HepG2 (cell line): ENCODE measurements at regions not wholly inside any gene's neighbourhood (a gene's known extent, or its start where the extent isn't known, plus 50 kb on each side); places are given as distances from the start of the nearest gene placed in this dataset.
A peak's percentile ranks its signal among the peaks of the same experiment; 100 is the strongest.

Experiments
- ATAC-seq: fragments of 200-7000 bp; cut with Tn5 transposase; 3 replicates; pipeline ENCODE4 v1.9.1; 2020; ENCODE audit warnings: mild to moderate bottlenecking, moderate library complexity
- BruUV-seq: library from RNA; stranded (reverse); fragments of 400-500 nt; replicated peaks from 2 replicates; lab custom pipeline; 2021; lab: Mats Ljungman, UMichigan
- CTCF ChIA-PET: fragments of 300-600 bp; formaldehyde crosslinking; extraction: SDS; loops from one replicate; lab custom pipeline; 2021; ENCODE audit warnings: low total read pairs, inconsistent platforms, low intra/inter-chr PET ratio; lab: Yijun Ruan, JAX
- POLR2A ChIA-PET: fragments of 350-600 bp; sonication (Branson Sonifier 250); formaldehyde crosslinking; loops from one replicate; lab custom pipeline; 2020; ENCODE audit warnings: antibody characterized with exemption, inconsistent platforms; lab: Yijun Ruan, JAX
- DNase-seq: peaks from one replicate; pipeline ENCODE4 v3.0.0-alpha.2; 2015; ENCODE audit warnings: low spot score
- FAIRE-seq: peaks from 3 replicates; lab custom pipeline; 2011; peaks lifted over from hg19 to GRCh38; lab: Jason Lieb, UNC
- H2AFZ ChIP-seq: one replicate; pipeline ENCODE4 v1.6.1; 2011; ENCODE audit warnings: low read length, inconsistent platforms
- H3K27ac ChIP-seq: fragments of 300-600 bp; 3 replicates; pipeline ENCODE4 v1.8.0; 2011; ENCODE audit warnings: mixed run types, mild to moderate bottlenecking, mixed read lengths, low read length, inconsistent platforms; ENCODE audit not compliant: insufficient read depth; ENCODE audit errors: extremely low read length
- H3K27me3 ChIP-seq, 2 experiments: fragments of 200-600 bp in 1 of 2; 2 replicates in 1 of 2; 3 replicates in 1 of 2; pipeline versions ENCODE4 v1.6.0 to v1.8.0; 2011; ENCODE audit warnings: low read length in 2 of 2, mild to moderate bottlenecking in 2 of 2, moderate library complexity in 2 of 2, inconsistent platforms in 1 of 2; ENCODE audit not compliant: insufficient read depth in 2 of 2, control insufficient read depth in 1 of 2
- H3K36me3 ChIP-seq, 2 experiments: fragments of 200-600 bp in 1 of 2; replicated peaks in 1 of 2; 2 replicates in 1 of 2; 3 replicates in 1 of 2; pipeline versions ENCODE4 v1.5.1 to v1.8.0; 2011; ENCODE audit warnings: low read length in 2 of 2, inconsistent platforms in 1 of 2; ENCODE audit not compliant: insufficient read depth in 2 of 2, control insufficient read depth in 1 of 2
- H3K4me1 ChIP-seq: 2 replicates; pipeline ENCODE4 v1.5.1; 2012; ENCODE audit warnings: low read length, inconsistent platforms; ENCODE audit not compliant: insufficient read depth
- H3K4me2 ChIP-seq: 2 replicates; pipeline ENCODE4 v1.6.0; 2011; ENCODE audit warnings: low read depth, low read length, inconsistent platforms
- H3K4me3 ChIP-seq, 3 experiments: fragments of 200-600 bp in 1 of 3; sonication (generic), shearing (Covaris generic) in 1 of 3; replicated peaks in 1 of 3; 2 replicates each; pipeline ENCODE4 v1.5.1; 2011 to 2016; ENCODE audit warnings: low read length in 3 of 3, inconsistent platforms in 2 of 3, low read depth in 2 of 3, mild to moderate bottlenecking in 2 of 3, control low read depth in 1 of 3, mixed read lengths in 1 of 3; ENCODE audit not compliant: insufficient read depth in 1 of 3
- H3K79me2 ChIP-seq: one replicate; pipeline ENCODE4 v1.6.1; 2011; ENCODE audit warnings: low read length, inconsistent platforms; ENCODE audit not compliant: insufficient read depth
- H3K9ac ChIP-seq: 2 replicates; pipeline ENCODE4 v1.6.0; 2011; ENCODE audit warnings: mild to moderate bottlenecking, low read depth, low read length, inconsistent platforms; ENCODE audit not compliant: insufficient read depth
- H3K9me3 ChIP-seq: 2 replicates; pipeline ENCODE4 v1.5.1; 2012; ENCODE audit warnings: mild to moderate bottlenecking, low read length
- H4K20me1 ChIP-seq: 2 replicates; pipeline ENCODE4 v1.6.0; 2011; ENCODE audit warnings: inconsistent platforms, mild to moderate bottlenecking, low read length, moderate library complexity; ENCODE audit not compliant: insufficient read depth
- ATF2 ChIP-seq: sonication (generic); formaldehyde crosslinking; IDR thresholded peaks from 2 replicates; pipeline ENCODE4 v1.4.0; 2020; ENCODE audit warnings: missing genetic modification reagents
- FOXJ3 ChIP-seq: sonication (generic); formaldehyde crosslinking; IDR thresholded peaks from 2 replicates; pipeline ENCODE4 v1.4.0; 2020; ENCODE audit warnings: missing genetic modification reagents, mild to moderate bottlenecking, borderline replicate concordance
- MAX ChIP-seq: IDR thresholded peaks from 2 replicates; pipeline ENCODE4 v1.6.1; 2012; ENCODE audit warnings: inconsistent platforms
- NPAS2 ChIP-seq: sonication (generic); formaldehyde crosslinking; IDR thresholded peaks from 2 replicates; pipeline ENCODE4 v1.8.0; 2022; ENCODE audit warnings: mild to moderate bottlenecking, missing genetic modification reagents, borderline replicate concordance
- POGZ ChIP-seq: sonication (generic); formaldehyde crosslinking; IDR thresholded peaks from 2 replicates; pipeline ENCODE4 v1.4.0; 2020; ENCODE audit warnings: mild to moderate bottlenecking, missing genetic modification reagents
- SMARCE1 ChIP-seq: fragments of 450-650 bp; IDR thresholded peaks from 2 replicates; pipeline ENCODE4 v1.6.1; 2017; ENCODE audit warnings: borderline replicate concordance
- TSC22D2 ChIP-seq: sonication (generic); formaldehyde crosslinking; IDR thresholded peaks from 2 replicates; pipeline ENCODE4 v1.5.1; 2020; ENCODE audit warnings: missing genetic modification reagents, mild to moderate bottlenecking, borderline replicate concordance
- ZBTB21 ChIP-seq: sonication (generic); formaldehyde crosslinking; IDR thresholded peaks from 2 replicates; pipeline ENCODE4 v1.4.0; 2020; ENCODE audit warnings: missing genetic modification reagents
- ZFP36L2 ChIP-seq: sonication (generic); formaldehyde crosslinking; IDR thresholded peaks from 2 replicates; pipeline ENCODE4 v1.4.0; 2020; ENCODE audit warnings: missing genetic modification reagents
- ZMYM4 ChIP-seq: sonication (generic); formaldehyde crosslinking; IDR thresholded peaks from 2 replicates; pipeline ENCODE4 v1.8.1; 2023; ENCODE audit warnings: mild to moderate bottlenecking, missing genetic modification reagents
- ZNF362 ChIP-seq: sonication (generic); formaldehyde crosslinking; IDR thresholded peaks from 2 replicates; pipeline ENCODE4 v1.4.0; 2020; ENCODE audit warnings: missing genetic modification reagents, mild to moderate bottlenecking, borderline replicate concordance
- ZNF569 ChIP-seq: sonication (generic); formaldehyde crosslinking; IDR thresholded peaks from 2 replicates; pipeline ENCODE4 v1.5.0; 2020; ENCODE audit warnings: mild to moderate bottlenecking, missing genetic modification reagents, moderate library complexity, borderline replicate concordance
- ZNF687 ChIP-seq: sonication (generic); formaldehyde crosslinking; IDR thresholded peaks from 2 replicates; pipeline ENCODE4 v1.5.1; 2020; ENCODE audit warnings: mild to moderate bottlenecking, missing genetic modification reagents, moderate library complexity
- ZNF746 ChIP-seq: sonication (generic); formaldehyde crosslinking; IDR thresholded peaks from 2 replicates; pipeline ENCODE4 v1.8.0; 2022; ENCODE audit warnings: mild to moderate bottlenecking, missing genetic modification reagents
- WGBS: methylation state at CpG from one replicate; pipeline ENCODE4 v1.1.6; 2017; ENCODE audit warnings: low lambda C conversion rate; 5-methylcytosine and 5-hydroxymethylcytosine counted together
- in situ Hi-C: cut with HindIII; loops from 2 replicates; pipeline ENCODE4 v1.10.0; 2017; ENCODE audit warnings: low pct_unique_long_range_greater_than_20kb; ENCODE audit not compliant: extremely low pct_ligation_motif_present
- intact Hi-C: fragments of 100-400 bp; cut with micrococcal nuclease; formaldehyde crosslinking; loops from one replicate; pipeline ENCODE4 v1.10.0; 2022; ENCODE audit not compliant: unreplicated experiment

GRCh38 chr1:94608142-94608851, 66.7 kb upstream of the F3 start:
- Histone ChIP-seq H3K27ac (peak overlapping the region; percentile 31), H3K79me2 (no peaks in the 10 kb centered on the region), H3K9me3 (no peaks in the 10 kb centered on the region), H3K9ac (no peak overlapping the region), H3K4me1 (peaks cover 63% of the 10 kb centered on the region), H3K36me3 (no peaks in the 10 kb centered on the region), H2AFZ (no peak overlapping the region), H3K27me3 (no peaks in the 10 kb centered on the region), H3K4me2 (peak overlapping the region; percentile 59), H3K4me3 (0 out of 6 replicates have a peak overlapping the region, but pooled peaks of 1 of the 3 experiments have one; percentile 14), H4K20me1 (no peaks in the 10 kb centered on the region)
- intact Hi-C loops = loop anchor here (5.0 kb wide), 1 partner anchor 194 kb away; no protein-coding TSS in a partner anchor
- in situ Hi-C loops = loop anchor here (10.0 kb wide), 1 partner anchor 197 kb away; no protein-coding TSS in a partner anchor
- WGBS = 20% methylated on average over 10 of the region's 10 CpGs
- FAIRE-seq (peak; percentile 8), ATAC-seq (peak; percentile 82), DNase-seq (peak; percentile 41)
- ChIA-PET CTCF (no interaction called here), POLR2A (interaction anchor here (0.7 kb wide), 1 partner anchor 9 kb away, joined by 3 read pairs; no protein-coding TSS in a partner anchor)
- BruUV-seq = no TSS peak
- TF ChIP-seq ZFP36L2 (CRISPR knock-in tag) = no peak
- TF ChIP-seq TSC22D2 (CRISPR knock-in tag) = no peak
- TF ChIP-seq ATF2 (CRISPR knock-in tag) = 0 out of 2 replicates have a peak, but pooled peaks have one; percentile 13
- TF ChIP-seq FOXJ3 = no peak
- TF ChIP-seq ZNF362 = no peak
- TF ChIP-seq ZBTB21 (CRISPR knock-in tag) = 0 out of 2 replicates have a peak, but pooled peaks have one; percentile 14
- TF ChIP-seq ZNF687 (CRISPR knock-in tag) = peak; percentile 49; the same call in 1 of the 2 replicates
- peak; percentile 46 for TF ChIP-seq POGZ (CRISPR knock-in tag)
- TF ChIP-seq SMARCE1 = no peak
- peak; percentile 66 for TF ChIP-seq MAX
- peak; percentile 44; the same call in 1 of the 2 replicates for TF ChIP-seq ZMYM4 (CRISPR knock-in tag)
- no peak for TF ChIP-seq NPAS2 (CRISPR knock-in tag)
- no peak for TF ChIP-seq ZNF569
- no peak for TF ChIP-seq ZNF746 (CRISPR knock-in tag)
